Esophagus mucosa (tissue), 1 donor: ENCODE measurements at regions not wholly inside any gene's neighbourhood (a gene's known extent, or its start where the extent isn't known, plus 50 kb on each side); places are given as distances from the start of the nearest gene placed in this dataset.

Source experiments
- ATAC-seq: fragments of 200-7000 bp; cut with Tn5 transposase; one replicate; pipeline ENCODE4 v1.9.1; 2020
- donor health status: DM: yes; HTN: yes; CAD: no.

DNA sequence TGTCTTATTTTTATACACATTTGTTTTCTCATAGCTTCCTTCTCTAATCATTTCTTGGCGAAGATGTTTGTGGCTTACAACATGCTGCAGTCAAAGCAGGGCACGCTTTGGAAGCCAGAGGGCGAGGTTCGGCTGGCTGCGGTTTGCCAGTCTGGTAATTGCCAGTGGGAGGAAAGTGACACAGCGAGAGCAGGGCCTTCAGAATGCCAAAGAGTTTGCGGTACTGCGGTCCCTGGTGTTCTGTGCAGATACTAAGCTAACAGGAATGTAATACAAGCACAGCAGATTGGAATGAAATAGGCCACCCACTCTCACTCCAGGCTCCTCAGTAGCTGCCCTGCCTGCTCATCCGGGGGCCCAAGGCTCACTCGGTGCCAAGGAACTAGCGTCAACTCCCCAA lies 58.7 kb upstream of the TGM3 start:
- ATAC-seq: peak; percentile 81

DNA sequence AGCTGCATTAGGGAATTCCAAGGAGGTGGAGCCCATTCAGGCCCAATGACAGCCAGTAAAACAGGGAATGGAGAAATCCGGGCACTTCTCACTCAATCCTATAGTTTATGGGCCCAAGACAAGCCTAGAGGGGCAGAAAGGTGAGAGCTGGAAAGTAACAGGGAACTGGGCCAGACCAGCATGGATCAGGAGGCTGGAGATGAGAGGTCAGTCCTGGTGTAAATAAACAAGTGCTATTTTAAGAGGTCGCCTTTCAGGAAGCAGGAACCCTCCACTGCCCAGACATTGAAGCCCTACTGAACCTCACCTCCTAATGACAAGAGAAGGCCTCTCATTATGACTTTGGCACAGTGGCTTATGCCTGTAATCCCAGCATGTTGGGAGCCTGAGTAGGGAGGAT lies 57.2 kb upstream of the TGM3 start:
- no peak for ATAC-seq

DNA sequence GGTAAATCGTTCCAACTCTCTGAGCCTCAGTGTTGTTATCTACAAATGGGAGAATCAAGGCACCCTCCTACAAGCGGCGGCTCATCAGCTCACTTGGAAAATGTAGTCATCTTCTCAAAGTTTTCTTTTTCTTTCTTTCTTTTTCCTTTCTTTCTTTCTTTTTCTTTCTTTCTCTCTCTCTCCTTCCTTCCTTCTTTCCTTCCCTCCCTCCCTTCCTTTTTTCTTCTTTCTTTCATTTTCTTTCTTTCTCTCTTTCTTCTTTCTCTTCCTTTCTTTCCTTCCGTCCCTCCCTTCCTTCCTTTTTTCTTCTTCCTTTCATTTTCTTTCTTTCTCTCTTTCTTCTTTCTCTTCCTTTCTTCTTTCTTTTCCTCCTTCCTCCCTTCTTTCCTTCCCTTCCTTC lies 55.0 kb upstream of the TGM3 start:
- ATAC-seq: no peak

- no peak for ATAC-seq
Observed at GRCh38 chr20:2242678-2243077, 53.1 kb upstream of the TGM3 start.

- no peak for ATAC-seq
Observed at GRCh38 chr20:2244523-2244922, 51.3 kb upstream of the TGM3 start.

GRCh38 chr20:2244993-2245392 lies 50.8 kb upstream of the TGM3 start:
- ATAC-seq: no peak

GRCh38 chr20:2245637-2246036 lies 50.2 kb upstream of the TGM3 start:
- peak; percentile 57 for ATAC-seq
